ENCODE measurements at regions not wholly inside any gene's neighbourhood (a gene's known extent, or its start where the extent isn't known, plus 50 kb on each side); places are given as distances from the start of the nearest gene placed in this dataset.
A peak's percentile ranks its signal among the peaks of the same experiment; 100 is the strongest.

GRCh38 chr18:75132931-75133525 lies 75.9 kb downstream of the PTGR3 start:
- no peak for ATAC-seq
- Histone ChIP-seq H3K9me3 (no peaks in the 10 kb centered on the region), H3K36me3 (no peaks in the 10 kb centered on the region), H3K27ac (no peak overlapping the region), H3K4me1 (peaks cover 0 to 8% (median 0%) of the 10 kb centered on the region in 3 donors), H3K4me3 (no peak overlapping the region), H3K27me3 (no peaks in the 10 kb centered on the region)
- WGBS, 2 donors (ENCODE audit: low coverage in 1 of 2), result 94 to 100% methylated on average over 3 to 7 of the region's 13 CpGs
- no peak for TF ChIP-seq POLR2A (IDR thresholded peaks at IDR 0.05)
- no peak for TF ChIP-seq EP300 (IDR thresholded peaks at IDR 0.05)
- no peak for TF ChIP-seq POLR2AphosphoS5 (IDR thresholded peaks at IDR 0.05)
- TF ChIP-seq CTCF (IDR thresholded peaks at IDR 0.05), result no peak

GRCh38 chr18:75132098-75132870 lies 76.7 kb downstream of the PTGR3 start:
- 92 to 95% methylated on average over 12 to 14 of the region's 27 CpGs for WGBS, 2 donors (ENCODE audit: low coverage in 1 of 2)
- Histone ChIP-seq H3K27ac (no peak overlapping the region), H3K36me3 (no peaks in the 10 kb centered on the region), H3K27me3 (no peaks in the 10 kb centered on the region), H3K4me1 (peaks cover 0 to 8% (median 0%) of the 10 kb centered on the region in 3 donors), H3K4me3 (no peak overlapping the region), H3K9me3 (no peaks in the 10 kb centered on the region)
- no peak for ATAC-seq
- no peak for TF ChIP-seq EP300 (IDR thresholded peaks at IDR 0.05)

GRCh38 chr18:75131381-75132000 lies 77.4 kb downstream of the PTGR3 start:
- H3K27me3 ChIP-seq, result no peaks in the 10 kb centered on the region
- peaks cover 0 to 8% (median 0%) of the 10 kb centered on the region in 3 donors for H3K4me1 ChIP-seq
- no peaks in the 10 kb centered on the region for H3K36me3 ChIP-seq
- H3K9me3 ChIP-seq, result no peaks in the 10 kb centered on the region
- ATAC-seq, result no peak
- H3K27ac ChIP-seq, result no peak overlapping the region
- TF ChIP-seq EP300 (IDR thresholded peaks at IDR 0.05), result no peak
- TF ChIP-seq POLR2AphosphoS5 (IDR thresholded peaks at IDR 0.05), result no peak
- no peak for TF ChIP-seq POLR2A (IDR thresholded peaks at IDR 0.05)
- TF ChIP-seq CTCF (IDR thresholded peaks at IDR 0.05), result no peak
- peak overlapping the region in 1 of 2 donors; percentile 23 for H3K4me3 ChIP-seq
- WGBS, 2 donors (ENCODE audit: low coverage in 1 of 2), result 43 to 66% methylated on average over 7 to 13 of the region's 20 CpGs

- Histone ChIP-seq H3K36me3 (no peaks in the 10 kb centered on the region), H3K27ac (no peak overlapping the region), H3K27me3 (no peaks in the 10 kb centered on the region), H3K4me3 (peak overlapping the region in 1 of 2 donors; percentile 23), H3K9me3 (no peaks in the 10 kb centered on the region), H3K4me1 (peaks cover 0 to 8% (median 0%) of the 10 kb centered on the region in 3 donors)
- ATAC-seq, result no peak
- 41 to 58% methylated on average over 4 to 6 of the region's 13 CpGs for WGBS, 2 donors (ENCODE audit: low coverage in 1 of 2)
- TF ChIP-seq POLR2AphosphoS5 (IDR thresholded peaks at IDR 0.05) (no peak), CTCF (IDR thresholded peaks at IDR 0.05) (peak in 2 of 4 experiments; percentile 35 to 45)
Observed at GRCh38 chr18:75130591-75131328, 78.2 kb downstream of the PTGR3 start.

Data from gastroesophageal sphincter (tissue), 4 donors.